A673 (cell line): ENCODE measurements at regions not wholly inside any gene's neighbourhood (a gene's known extent, or its start where the extent isn't known, plus 50 kb on each side); places are given as distances from the start of the nearest gene placed in this dataset.

ENCODE experiments used
- BruUV-seq: library from RNA; stranded (reverse); fragments of 400-500 nt; replicated peaks from 2 replicates; lab custom pipeline; 2021; lab: Mats Ljungman, UMichigan
- CTCF ChIA-PET: fragments of 300-600 bp; sonication (Branson Sonifier 250); formaldehyde crosslinking; loops from one replicate; lab custom pipeline; 2022; ENCODE audit warnings: antibody characterized with exemption; lab: Charles Lee
- POLR2A ChIA-PET: fragments of 300-600 bp; sonication (Branson Sonifier 250); formaldehyde crosslinking; loops from one replicate; lab custom pipeline; 2022; ENCODE audit warnings: antibody characterized with exemption; ENCODE audit not compliant: low non-redundant PET; lab: Charles Lee
- DNase-seq: peaks from one replicate; pipeline ENCODE4 v3.0.0-alpha.2; 2015; ENCODE audit warnings: low spot score
- H3K27ac ChIP-seq: fragments of 200-600 bp; sonication (generic); 2 replicates; pipeline ENCODE4 v1.5.1; 2016; ENCODE audit warnings: mixed run types, low read depth, mild to moderate bottlenecking, mixed read lengths, antibody characterized with exemption, low read length; ENCODE audit not compliant: poor library complexity, severe bottlenecking
- H3K27me3 ChIP-seq: fragments of 200-600 bp; sonication (generic); replicated peaks from 2 replicates; pipeline ENCODE4 v1.6.1; 2017; ENCODE audit warnings: mixed run types, low read depth, mild to moderate bottlenecking, mixed read lengths, antibody characterized with exemption, low read length; ENCODE audit not compliant: insufficient read depth, poor library complexity
- H3K36me3 ChIP-seq: fragments of 200-600 bp; sonication (generic); 2 replicates; pipeline ENCODE4 v1.6.1; 2016; ENCODE audit warnings: mixed run types, mild to moderate bottlenecking, mixed read lengths, antibody characterized with exemption, low read length; ENCODE audit not compliant: insufficient read depth, poor library complexity, severe bottlenecking
- H3K4me1 ChIP-seq: fragments of 200-600 bp; sonication (generic); 2 replicates; pipeline ENCODE4 v1.6.1; 2017; ENCODE audit warnings: mixed run types, mild to moderate bottlenecking, mixed read lengths, antibody characterized with exemption, low read length; ENCODE audit not compliant: insufficient read depth, poor library complexity, severe bottlenecking
- H3K4me3 ChIP-seq: fragments of 200-600 bp; sonication (generic); 2 replicates; pipeline ENCODE4 v1.5.1; 2016; ENCODE audit warnings: low read depth, mixed run types, mild to moderate bottlenecking, mixed read lengths, low read length; ENCODE audit not compliant: poor library complexity, severe bottlenecking
- H3K9me3 ChIP-seq: fragments of 200-600 bp; sonication (generic); 2 replicates; pipeline ENCODE4 v1.6.1; 2016; ENCODE audit warnings: mixed run types, low read depth, mild to moderate bottlenecking, mixed read lengths, antibody characterized with exemption, low read length; ENCODE audit not compliant: poor library complexity, severe bottlenecking
- CTCF ChIP-seq: fragments of 300-800, 200-600 bp; sonication (generic); conservative IDR thresholded peaks from 2 replicates; pipeline ENCODE4 v1.5.1; 2017; ENCODE audit warnings: low read depth, mild to moderate bottlenecking, antibody characterized with exemption, low read length, moderate library complexity, mixed read lengths
- EZH2 ChIP-seq: fragments of 200-600 bp; sonication (generic); IDR thresholded peaks from 2 replicates; pipeline ENCODE4 v1.6.1; 2017; ENCODE audit warnings: borderline replicate concordance, low read depth, mild to moderate bottlenecking, mixed read lengths, antibody characterized with exemption, low read length; ENCODE audit not compliant: poor library complexity, severe bottlenecking
- intact Hi-C: fragments of 100-400 bp; cut with micrococcal nuclease; formaldehyde crosslinking; loops from one replicate; pipeline ENCODE4 v1.10.0; 2022; ENCODE audit not compliant: unreplicated experiment

GRCh38 chr12:98020376-98020775 is 495.0 kb upstream of the TMPO start:
- peak; percentile 67 for DNase-seq
- H3K27me3 ChIP-seq: no peaks in the 10 kb centered on the region
- intact Hi-C loops: loop anchor here (2.0 kb wide), 1 partner anchor 482 kb away; no protein-coding TSS in a partner anchor
- H3K36me3 ChIP-seq: no peaks in the 10 kb centered on the region
- TF ChIP-seq EZH2: no peak
- TF ChIP-seq CTCF: no peak
- peak overlapping the region; percentile 48 for H3K27ac ChIP-seq
- no peak overlapping the region for H3K4me3 ChIP-seq
- POLR2A ChIA-PET: no interaction called here
- no TSS peak for BruUV-seq
- CTCF ChIA-PET: no interaction called here
- peaks cover 35% of the 10 kb centered on the region for H3K4me1 ChIP-seq
- H3K9me3 ChIP-seq: no peaks in the 10 kb centered on the region

- H3K4me3 ChIP-seq: no peak overlapping the region
- intact Hi-C loops: no loop called here
- peaks cover 35% of the 10 kb centered on the region for H3K4me1 ChIP-seq
- BruUV-seq: no TSS peak
- ChIA-PET CTCF (no interaction called here), POLR2A (no interaction called here)
- H3K27ac ChIP-seq: no peak overlapping the region
- H3K9me3 ChIP-seq: no peaks in the 10 kb centered on the region
- TF ChIP-seq CTCF (no peak), EZH2 (no peak)
- H3K36me3 ChIP-seq: no peaks in the 10 kb centered on the region
- no peaks in the 10 kb centered on the region for H3K27me3 ChIP-seq
- peak; percentile 21 for DNase-seq
Measured at GRCh38 chr12:98022961-98023360, 492.4 kb upstream of the TMPO start.

GRCh38 chr12:98037401-98038140 is 477.8 kb upstream of the TMPO start:
- no peaks in the 10 kb centered on the region for H3K4me1 ChIP-seq
- peaks cover 18% of the 10 kb centered on the region for H3K9me3 ChIP-seq
- TF ChIP-seq CTCF (no peak), EZH2 (no peak)
- H3K36me3 ChIP-seq: no peaks in the 10 kb centered on the region
- no peaks in the 10 kb centered on the region for H3K27me3 ChIP-seq
- intact Hi-C loops: loop anchor here (2.0 kb wide), 1 partner anchor 117 kb away; no protein-coding TSS in a partner anchor
- H3K27ac ChIP-seq: no peak overlapping the region
- peak; percentile 78 for DNase-seq
- ChIA-PET POLR2A (no interaction called here), CTCF (no interaction called here)
- no TSS peak for BruUV-seq
- H3K4me3 ChIP-seq: no peak overlapping the region
